ENCODE measurements at regions not wholly inside any gene's neighbourhood (a gene's known extent, or its start where the extent isn't known, plus 50 kb on each side); places are given as distances from the start of the nearest gene placed in this dataset.

DNA sequence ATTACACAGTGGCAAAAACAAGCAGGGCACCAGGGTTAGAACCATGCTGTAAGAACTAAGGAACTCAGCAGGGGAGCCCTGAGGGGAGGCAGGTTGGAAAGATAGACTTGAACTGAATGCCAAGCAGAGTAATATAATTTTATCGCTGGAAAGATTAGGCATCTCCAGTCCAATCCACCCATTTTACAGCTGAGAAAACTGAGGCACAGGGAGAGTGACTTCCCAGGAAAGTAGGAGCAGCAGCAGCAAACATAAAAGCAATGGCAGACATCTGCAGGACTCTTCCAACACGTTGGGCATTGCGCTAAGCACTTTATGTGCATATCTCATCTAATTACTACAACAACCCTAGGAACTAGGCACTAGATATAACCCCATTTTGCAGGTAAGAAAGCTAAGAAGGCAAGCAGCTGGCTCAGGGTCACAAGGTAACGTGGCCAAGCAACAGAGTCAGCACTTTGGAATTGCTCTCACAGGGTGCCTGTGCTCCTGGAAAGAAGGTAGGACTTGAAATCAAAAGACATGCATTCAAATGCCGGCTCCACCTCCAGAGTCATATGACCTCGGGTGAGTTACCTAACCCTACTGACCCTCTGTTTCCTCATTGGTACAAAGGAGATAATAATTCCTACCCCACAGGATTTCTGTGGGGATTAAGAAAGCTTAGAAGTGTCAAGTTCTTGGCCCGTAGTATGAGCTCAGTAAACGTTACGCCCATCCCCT is 215.3 kb downstream of the BARX2 start:
- Mint-ChIP-seq H3K27ac (no peak overlapping the region), H3K36me3 (ENCODE audit: insufficient read depth in 1 of 3, low read depth in 3 of 3) (peaks cover 0 to 3% (median 0%) of the 10 kb centered on the region in 3 experiments; a peak in 2 of 7 replicates), H3K9me3 (no peaks in the 10 kb centered on the region), H3K4me1 (peaks cover 0 to 8% of the 10 kb centered on the region in 2 experiments; a peak in 3 of 4 replicates), H3K27me3 (ENCODE audit: low read depth) (peaks cover 9% of the 10 kb centered on the region), H3K4me3 (no peak overlapping the region)
- Histone ChIP-seq H2AK5ac (ENCODE audit: insufficient read length, low read length) (no peak overlapping the region), H3K14ac (ENCODE audit: insufficient read depth, low read length) (no peak overlapping the region), H2BK120ac (ENCODE audit: low read depth, low read length, poor library complexity, severe bottlenecking) (no peak overlapping the region), H3K4me1 (ENCODE audit: insufficient read depth, low read length) (peaks cover 5% of the 10 kb centered on the region; the same call in 1 of the 2 replicates), H3K9me3 (ENCODE audit: control insufficient read depth, low read depth, low read length) (no peaks in the 10 kb centered on the region), H3K9ac (ENCODE audit: extremely low read depth, insufficient read length, low read length) (no peak overlapping the region), H3K27ac (ENCODE audit: insufficient read length, low read depth, low read length) (no peak overlapping the region), H3K79me2 (ENCODE audit: insufficient read depth, low read length) (no peaks in the 10 kb centered on the region), H2AFZ (ENCODE audit: low read length) (no peak overlapping the region), H2BK5ac (ENCODE audit: insufficient read length, low read length) (no peak overlapping the region), H3K4me2 (ENCODE audit: insufficient read depth, insufficient read length, low read length) (no peak overlapping the region), H4K20me1 (ENCODE audit: control insufficient read depth, insufficient read depth, insufficient read length) (no peaks in the 10 kb centered on the region), H3K56ac (ENCODE audit: insufficient read length, low read depth, low read length) (no peak overlapping the region), H3K23me2 (ENCODE audit: insufficient read length, low read depth, low read length, poor library complexity, severe bottlenecking) (no peaks in the 10 kb centered on the region), H4K5ac (ENCODE audit: insufficient read length, low read depth, low read length) (no peak overlapping the region), H3K18ac (ENCODE audit: insufficient read length, low read depth, low read length) (no peak overlapping the region), H2BK15ac (ENCODE audit: low read depth, low read length) (no peak overlapping the region), H3T11ph (ENCODE audit: low read length) (no peak overlapping the region), H3K4ac (ENCODE audit: low read depth, low read length) (no peak overlapping the region), H2BK12ac (ENCODE audit: insufficient read length, low read depth, low read length) (no peak overlapping the region), H2BK20ac (ENCODE audit: low read depth, low read length, poor library complexity, severe bottlenecking) (no peak overlapping the region), H4K91ac (ENCODE audit: insufficient read length, low read depth, low read length) (no peak overlapping the region), H3K79me1 (ENCODE audit: insufficient read depth, low read depth, low read length, poor library complexity, severe bottlenecking) (no peaks in the 10 kb centered on the region), H4K8ac (replicated peaks; ENCODE audit: insufficient read length, low read depth, low read length) (no peak overlapping the region), H3K23ac (ENCODE audit: insufficient read length, low read depth, low read length) (no peak overlapping the region), H3K27me3 (ENCODE audit: insufficient read depth, low read length) (no peaks in the 10 kb centered on the region)
- peak; percentile 41 for DNase-seq
- TF ChIP-seq, protein P1, sequence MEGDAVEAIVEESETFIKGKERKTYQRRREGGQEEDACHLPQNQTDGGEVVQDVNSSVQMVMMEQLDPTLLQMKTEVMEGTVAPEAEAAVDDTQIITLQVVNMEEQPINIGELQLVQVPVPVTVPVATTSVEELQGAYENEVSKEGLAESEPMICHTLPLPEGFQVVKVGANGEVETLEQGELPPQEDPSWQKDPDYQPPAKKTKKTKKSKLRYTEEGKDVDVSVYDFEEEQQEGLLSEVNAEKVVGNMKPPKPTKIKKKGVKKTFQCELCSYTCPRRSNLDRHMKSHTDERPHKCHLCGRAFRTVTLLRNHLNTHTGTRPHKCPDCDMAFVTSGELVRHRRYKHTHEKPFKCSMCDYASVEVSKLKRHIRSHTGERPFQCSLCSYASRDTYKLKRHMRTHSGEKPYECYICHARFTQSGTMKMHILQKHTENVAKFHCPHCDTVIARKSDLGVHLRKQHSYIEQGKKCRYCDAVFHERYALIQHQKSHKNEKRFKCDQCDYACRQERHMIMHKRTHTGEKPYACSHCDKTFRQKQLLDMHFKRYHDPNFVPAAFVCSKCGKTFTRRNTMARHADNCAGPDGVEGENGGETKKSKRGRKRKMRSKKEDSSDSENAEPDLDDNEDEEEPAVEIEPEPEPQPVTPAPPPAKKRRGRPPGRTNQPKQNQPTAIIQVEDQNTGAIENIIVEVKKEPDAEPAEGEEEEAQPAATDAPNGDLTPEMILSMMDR (conservative IDR thresholded peaks at IDR 0.05): no peak
- no CpG with 5 or more reads among the region's 9 CpGs for WGBS (ENCODE audit: extremely low coverage, insufficient read length, low lambda C conversion rate)
